ENCODE measurements at regions not wholly inside any gene's neighbourhood (a gene's known extent, or its start where the extent isn't known, plus 50 kb on each side); places are given as distances from the start of the nearest gene placed in this dataset.

- TF ChIP-seq FOXK2 (IDR thresholded peaks at IDR 0.05) = no peak
- no peak for TF ChIP-seq L3MBTL2 (conservative IDR thresholded peaks at IDR 0.05)
- TF ChIP-seq, protein P1, sequence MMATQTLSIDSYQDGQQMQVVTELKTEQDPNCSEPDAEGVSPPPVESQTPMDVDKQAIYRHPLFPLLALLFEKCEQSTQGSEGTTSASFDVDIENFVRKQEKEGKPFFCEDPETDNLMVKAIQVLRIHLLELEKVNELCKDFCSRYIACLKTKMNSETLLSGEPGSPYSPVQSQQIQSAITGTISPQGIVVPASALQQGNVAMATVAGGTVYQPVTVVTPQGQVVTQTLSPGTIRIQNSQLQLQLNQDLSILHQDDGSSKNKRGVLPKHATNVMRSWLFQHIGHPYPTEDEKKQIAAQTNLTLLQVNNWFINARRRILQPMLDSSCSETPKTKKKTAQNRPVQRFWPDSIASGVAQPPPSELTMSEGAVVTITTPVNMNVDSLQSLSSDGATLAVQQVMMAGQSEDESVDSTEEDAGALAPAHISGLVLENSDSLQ (IDR thresholded peaks at IDR 0.05) = no peak
- TF ChIP-seq LEF1 (IDR thresholded peaks at IDR 0.05; ENCODE audit: borderline replicate concordance) = no peak
- TF ChIP-seq SP1 (IDR thresholded peaks at IDR 0.05) = no peak
Measured at GRCh38 chr4:81921751-81922159, 450.0 kb upstream of the RASGEF1B start.

Measured in HEK293T (cell line).